Kidney glomerular epithelial cell (primary cell): ENCODE measurements at regions not wholly inside any gene's neighbourhood (a gene's known extent, or its start where the extent isn't known, plus 50 kb on each side); places are given as distances from the start of the nearest gene placed in this dataset.
"Not testable (repeated sequence)": the region's sequence is repeated elsewhere in the genome, so short reads cannot be mapped to it uniquely, and the experiment has no call there.

ENCODE experiments used
- DNase-seq: peaks from one replicate; lab custom pipeline; 2025; lab: John Stamatoyannopoulos, UW

GRCh38 chr1:83511146-83511726 is 487.7 kb downstream of the TTLL7 start:
- DNase-seq = peak; percentile 3

- peak; percentile 10 for DNase-seq
Measured at GRCh38 chr1:83509301-83509781, 489.6 kb downstream of the TTLL7 start.

- DNase-seq = peak; percentile 9
Measured at GRCh38 chr1:83508485-83509151, 490.3 kb downstream of the TTLL7 start.

- no peak for DNase-seq
Measured at GRCh38 chr1:83505148-83505547, 493.8 kb downstream of the TTLL7 start.

- no peak for DNase-seq
Measured at GRCh38 chr1:83503153-83503552, 495.8 kb downstream of the TTLL7 start.

- no peak for DNase-seq
Measured at GRCh38 chr1:83500987-83501591, 497.8 kb downstream of the TTLL7 start.

- no peak for DNase-seq
Measured at GRCh38 chr1:83500531-83500930, 498.4 kb downstream of the TTLL7 start.

GRCh38 chr1:83499998-83500397 is 498.9 kb downstream of the TTLL7 start:
- DNase-seq = no peak

- DNase-seq = no peak
Measured at GRCh38 chr1:83497563-83497962, 501.4 kb downstream of the TTLL7 start.

GRCh38 chr1:83495560-83495959 is 503.4 kb downstream of the TTLL7 start:
- no peak for DNase-seq

GRCh38 chr1:83493633-83494032 is 505.3 kb downstream of the TTLL7 start:
- DNase-seq = no peak

- no peak for DNase-seq
Measured at GRCh38 chr1:83491930-83492329, 507.0 kb downstream of the TTLL7 start.

GRCh38 chr1:83490988-83491387 is 507.9 kb downstream of the TTLL7 start:
- no peak for DNase-seq

- DNase-seq = not testable (repeated sequence)
Measured at GRCh38 chr1:83488105-83488504, 510.8 kb downstream of the TTLL7 start.

- not testable (repeated sequence) for DNase-seq
Measured at GRCh38 chr1:83487460-83487859, 511.5 kb downstream of the TTLL7 start.

GRCh38 chr1:83485314-83486019 is 513.5 kb downstream of the TTLL7 start:
- DNase-seq = not testable (repeated sequence)

- DNase-seq = not testable (repeated sequence)
Measured at GRCh38 chr1:83481284-83481683, 517.6 kb downstream of the TTLL7 start.

- DNase-seq = not testable (repeated sequence)
Measured at GRCh38 chr1:83479591-83480239, 519.2 kb downstream of the TTLL7 start.

- not testable (repeated sequence) for DNase-seq
Measured at GRCh38 chr1:83478127-83478526, 520.8 kb downstream of the TTLL7 start.

GRCh38 chr1:83476518-83476917 is 522.4 kb downstream of the TTLL7 start:
- DNase-seq = not testable (repeated sequence)

GRCh38 chr1:83474946-83475345 is 524.0 kb downstream of the TTLL7 start:
- DNase-seq = not testable (repeated sequence)

- DNase-seq = not testable (repeated sequence)
Measured at GRCh38 chr1:83473986-83474385, 524.9 kb downstream of the TTLL7 start.
